ENCODE measurements at regions not wholly inside any gene's neighbourhood (a gene's known extent, or its start where the extent isn't known, plus 50 kb on each side); places are given as distances from the start of the nearest gene placed in this dataset.

- TF ChIP-seq TAF1 (IDR thresholded peaks at IDR 0.05; ENCODE audit: low read depth, low read length) (no peak), POLR2A (IDR thresholded peaks at IDR 0.05; ENCODE audit: low read depth, low read length) (no peak), POU2F2 (IDR thresholded peaks at IDR 0.05; ENCODE audit: low read depth, low read length) (no peak), POLR2AphosphoS5 (IDR thresholded peaks at IDR 0.05; ENCODE audit: low read depth, low read length) (no peak), PAX5 (IDR thresholded peaks at IDR 0.05; ENCODE audit: insufficient read depth, low read length, severe bottlenecking) (no peak), SPI1 (IDR thresholded peaks at IDR 0.05; ENCODE audit: low read depth, low read length) (no peak)
Measured at GRCh38 chr7:21175714-21176113, 252.2 kb upstream of the SP4 start.

Data from GM12891 (cell line).